SK-N-SH (cell line): ENCODE measurements at regions not wholly inside any gene's neighbourhood (a gene's known extent, or its start where the extent isn't known, plus 50 kb on each side); places are given as distances from the start of the nearest gene placed in this dataset.

Experiments used
- EP300 ChIP-seq, 2 experiments: IDR thresholded peaks; 2 replicates each; pipeline versions ENCODE4 v1.4.0 to v1.6.1; 2012; ENCODE audit warnings: borderline replicate concordance in 1 of 2, low read depth in 1 of 2, low read length in 1 of 2
- EZH2phosphoT487 ChIP-seq: fragments of 200-600 bp; sonication (generic); IDR thresholded peaks from 2 replicates; pipeline ENCODE4 v1.6.1; 2017; ENCODE audit warnings: low read depth, mixed run types, mild to moderate bottlenecking, antibody characterized with exemption, moderate library complexity, borderline replicate concordance
- POLR2AphosphoS5 ChIP-seq: IDR thresholded peaks from 2 replicates; pipeline ENCODE4 v1.6.1; 2012; ENCODE audit warnings: low read depth, low read length
- SMC3 ChIP-seq: IDR thresholded peaks from 2 replicates; pipeline ENCODE4 v1.6.1; 2012; ENCODE audit warnings: low read depth, low read length, improper control_type of control experiment
- TF ChIP-seq, protein P1 (sequence below): IDR thresholded peaks from 2 replicates; pipeline ENCODE4; 2012
- TF ChIP-seq, protein P2 (sequence below): fragments of 200-600 bp; sonication (generic); IDR thresholded peaks from 2 replicates; pipeline ENCODE4 v1.6.1; 2017; ENCODE audit warnings: antibody characterized with exemption, mild to moderate bottlenecking, moderate library complexity

DNA sequence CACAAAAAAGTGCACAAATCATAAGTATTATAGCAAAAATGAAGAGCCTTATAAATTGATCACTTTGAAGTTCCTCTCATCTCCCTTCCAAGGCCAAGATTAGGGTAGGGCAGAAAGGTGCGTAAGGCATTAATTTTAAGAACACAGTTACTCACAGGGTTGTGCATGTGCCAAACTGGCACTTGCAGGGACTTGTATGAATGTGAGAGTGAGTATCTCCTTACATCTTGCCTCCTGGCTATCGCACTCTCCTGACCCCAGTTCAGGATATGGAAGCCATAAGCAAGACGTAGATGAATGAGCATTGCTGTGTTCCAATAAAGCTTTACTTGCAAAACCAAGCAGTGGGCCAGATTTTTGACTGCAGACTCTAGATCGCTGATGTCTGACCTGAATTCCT, 510.1 kb upstream of the AADAT start:
- TF ChIP-seq POLR2AphosphoS5 (no peak), SMC3 (no peak), EZH2phosphoT487 (no peak), EP300 (IDR thresholded peaks at IDR 0.05; ENCODE audit: borderline replicate concordance in 1 of 2, low read depth in 1 of 2, low read length in 1 of 2) (no peak)
- TF ChIP-seq, protein P1, sequence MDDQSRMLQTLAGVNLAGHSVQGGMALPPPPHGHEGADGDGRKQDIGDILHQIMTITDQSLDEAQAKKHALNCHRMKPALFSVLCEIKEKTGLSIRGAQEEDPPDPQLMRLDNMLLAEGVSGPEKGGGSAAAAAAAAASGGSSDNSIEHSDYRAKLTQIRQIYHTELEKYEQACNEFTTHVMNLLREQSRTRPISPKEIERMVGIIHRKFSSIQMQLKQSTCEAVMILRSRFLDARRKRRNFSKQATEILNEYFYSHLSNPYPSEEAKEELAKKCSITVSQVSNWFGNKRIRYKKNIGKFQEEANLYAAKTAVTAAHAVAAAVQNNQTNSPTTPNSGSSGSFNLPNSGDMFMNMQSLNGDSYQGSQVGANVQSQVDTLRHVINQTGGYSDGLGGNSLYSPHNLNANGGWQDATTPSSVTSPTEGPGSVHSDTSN = no peak
- TF ChIP-seq, protein P2, sequence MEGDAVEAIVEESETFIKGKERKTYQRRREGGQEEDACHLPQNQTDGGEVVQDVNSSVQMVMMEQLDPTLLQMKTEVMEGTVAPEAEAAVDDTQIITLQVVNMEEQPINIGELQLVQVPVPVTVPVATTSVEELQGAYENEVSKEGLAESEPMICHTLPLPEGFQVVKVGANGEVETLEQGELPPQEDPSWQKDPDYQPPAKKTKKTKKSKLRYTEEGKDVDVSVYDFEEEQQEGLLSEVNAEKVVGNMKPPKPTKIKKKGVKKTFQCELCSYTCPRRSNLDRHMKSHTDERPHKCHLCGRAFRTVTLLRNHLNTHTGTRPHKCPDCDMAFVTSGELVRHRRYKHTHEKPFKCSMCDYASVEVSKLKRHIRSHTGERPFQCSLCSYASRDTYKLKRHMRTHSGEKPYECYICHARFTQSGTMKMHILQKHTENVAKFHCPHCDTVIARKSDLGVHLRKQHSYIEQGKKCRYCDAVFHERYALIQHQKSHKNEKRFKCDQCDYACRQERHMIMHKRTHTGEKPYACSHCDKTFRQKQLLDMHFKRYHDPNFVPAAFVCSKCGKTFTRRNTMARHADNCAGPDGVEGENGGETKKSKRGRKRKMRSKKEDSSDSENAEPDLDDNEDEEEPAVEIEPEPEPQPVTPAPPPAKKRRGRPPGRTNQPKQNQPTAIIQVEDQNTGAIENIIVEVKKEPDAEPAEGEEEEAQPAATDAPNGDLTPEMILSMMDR = no peak
